ENCODE measurements at regions not wholly inside any gene's neighbourhood (a gene's known extent, or its start where the extent isn't known, plus 50 kb on each side); places are given as distances from the start of the nearest gene placed in this dataset.
"Not testable (repeated sequence)": the region's sequence is repeated elsewhere in the genome, so short reads cannot be mapped to it uniquely, and the experiment has no call there.

DNA sequence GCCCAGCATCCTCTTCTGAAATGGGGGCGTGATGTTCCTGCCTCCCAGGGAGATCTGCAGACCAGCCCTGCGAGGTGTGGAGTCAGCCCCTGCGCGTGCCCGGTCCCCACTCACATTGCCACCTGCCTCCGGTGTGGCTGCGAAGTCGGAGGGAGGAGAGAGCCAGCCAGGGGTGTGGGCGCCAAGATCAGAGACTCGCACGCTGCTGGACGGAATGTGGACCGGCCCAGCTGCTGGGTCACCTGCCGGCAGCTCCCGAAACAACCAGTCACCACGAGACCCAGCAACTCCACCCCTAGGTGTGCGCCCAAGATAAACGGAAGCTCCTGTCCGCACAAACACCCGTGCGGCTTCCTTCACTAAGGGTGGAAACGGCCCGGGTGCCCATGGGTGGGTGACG, 51.1 kb upstream of the EGFL7 start:
- intact Hi-C loops (cut with DNase I), result loop anchor here (10.0 kb wide), 1 partner anchor 67 kb away; the partner anchor contains the start of gene NOTCH1
- DNase-seq, result no peak

DNA sequence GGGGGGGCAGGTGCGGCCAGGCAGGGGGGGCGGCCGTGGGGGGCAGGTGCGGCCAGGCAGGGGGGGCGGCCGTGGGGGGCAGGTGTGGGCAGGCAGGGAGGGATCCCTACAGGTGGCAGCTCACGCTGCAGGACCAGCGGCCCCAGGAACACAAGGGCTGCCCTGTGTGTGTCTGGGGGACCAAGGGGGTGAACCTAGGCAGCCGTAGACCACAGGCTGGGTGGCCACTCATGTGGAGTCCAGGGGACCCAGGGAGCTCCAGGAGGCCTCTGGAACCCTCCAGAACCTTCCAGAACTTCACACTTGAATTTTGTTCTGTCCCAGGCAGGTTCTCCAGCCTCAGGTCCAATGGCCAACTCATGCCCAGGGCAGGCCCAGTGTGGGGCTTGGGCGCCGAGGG, 51.6 kb upstream of the EGFL7 start:
- no peak for DNase-seq
- intact Hi-C loops (cut with DNase I), result loop anchor here (10.0 kb wide), 1 partner anchor 66 kb away; the partner anchor contains the start of gene NOTCH1

DNA sequence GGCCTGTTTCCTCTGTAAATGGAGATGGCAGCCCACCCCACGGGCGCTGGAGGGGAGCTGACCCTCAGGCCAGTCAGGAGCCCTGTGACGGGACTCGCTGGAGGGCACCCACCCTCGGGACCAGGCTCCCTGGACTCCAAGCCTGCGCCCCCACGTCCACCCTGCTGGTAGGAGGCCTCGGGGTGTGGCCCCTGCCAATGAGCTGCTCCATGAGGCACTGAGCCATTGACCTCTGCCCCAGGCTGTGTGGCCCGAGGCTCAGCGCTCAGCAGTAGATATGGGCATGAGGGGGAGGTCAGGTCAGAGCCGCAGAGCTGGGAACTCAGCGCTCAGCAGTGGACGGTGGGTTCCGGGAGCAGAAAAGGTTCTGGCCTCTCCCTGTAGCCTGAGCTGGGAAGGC, 52.3 kb upstream of the EGFL7 start:
- intact Hi-C loops (cut with DNase I), result loop anchor here (10.0 kb wide), 1 partner anchor 66 kb away; the partner anchor contains the start of gene NOTCH1
- DNase-seq, result no peak

DNA sequence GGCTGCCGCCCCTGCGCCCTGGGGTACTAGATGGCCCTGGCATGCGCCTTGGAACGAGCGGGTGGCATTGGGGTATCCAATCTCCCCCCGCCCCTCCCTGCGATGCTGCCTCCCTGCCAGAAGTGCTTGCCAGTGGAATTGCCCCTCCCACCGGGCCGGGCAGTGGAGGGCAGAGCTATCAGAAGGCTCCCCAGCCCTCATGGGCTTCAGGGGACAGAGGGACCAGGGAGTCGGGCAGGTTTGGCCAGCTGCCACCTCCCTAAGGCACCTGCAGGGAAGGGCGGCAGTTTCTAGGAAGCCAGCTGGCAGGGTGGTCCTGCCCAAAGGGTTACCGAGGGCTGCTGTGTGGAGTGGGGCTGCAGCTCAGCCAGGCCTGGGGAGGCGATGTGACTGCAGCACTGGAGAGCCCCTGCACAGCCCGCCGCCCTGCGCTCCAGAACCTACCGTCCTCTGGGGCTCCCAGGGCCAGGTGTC, 52.8 kb upstream of the EGFL7 start:
- intact Hi-C loops (cut with DNase I), result loop anchor here (10.0 kb wide), 1 partner anchor 65 kb away; the partner anchor contains the start of gene NOTCH1

DNA sequence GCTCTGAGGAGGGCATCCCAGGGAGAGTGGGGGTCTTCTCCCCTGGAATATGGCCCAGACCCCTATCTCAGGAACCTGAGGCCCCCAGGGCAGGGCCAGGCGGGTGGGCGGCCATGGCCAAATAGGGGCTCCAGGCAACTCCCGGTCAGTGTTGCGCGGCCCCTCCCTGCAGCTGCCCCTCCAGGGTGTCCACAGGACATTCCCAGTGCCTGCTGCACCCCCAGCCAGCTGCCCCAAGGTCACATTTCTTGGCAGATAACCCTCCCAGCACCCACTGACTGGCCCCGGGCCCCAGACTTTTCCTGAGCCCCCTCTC, 53.6 kb upstream of the EGFL7 start:
- DNase-seq, result no peak
- intact Hi-C loops (cut with DNase I), result no loop called here

More for the DNA sequence above, 52.8 kb upstream of the EGFL7 start:
- DNase-seq, result no peak

DNA sequence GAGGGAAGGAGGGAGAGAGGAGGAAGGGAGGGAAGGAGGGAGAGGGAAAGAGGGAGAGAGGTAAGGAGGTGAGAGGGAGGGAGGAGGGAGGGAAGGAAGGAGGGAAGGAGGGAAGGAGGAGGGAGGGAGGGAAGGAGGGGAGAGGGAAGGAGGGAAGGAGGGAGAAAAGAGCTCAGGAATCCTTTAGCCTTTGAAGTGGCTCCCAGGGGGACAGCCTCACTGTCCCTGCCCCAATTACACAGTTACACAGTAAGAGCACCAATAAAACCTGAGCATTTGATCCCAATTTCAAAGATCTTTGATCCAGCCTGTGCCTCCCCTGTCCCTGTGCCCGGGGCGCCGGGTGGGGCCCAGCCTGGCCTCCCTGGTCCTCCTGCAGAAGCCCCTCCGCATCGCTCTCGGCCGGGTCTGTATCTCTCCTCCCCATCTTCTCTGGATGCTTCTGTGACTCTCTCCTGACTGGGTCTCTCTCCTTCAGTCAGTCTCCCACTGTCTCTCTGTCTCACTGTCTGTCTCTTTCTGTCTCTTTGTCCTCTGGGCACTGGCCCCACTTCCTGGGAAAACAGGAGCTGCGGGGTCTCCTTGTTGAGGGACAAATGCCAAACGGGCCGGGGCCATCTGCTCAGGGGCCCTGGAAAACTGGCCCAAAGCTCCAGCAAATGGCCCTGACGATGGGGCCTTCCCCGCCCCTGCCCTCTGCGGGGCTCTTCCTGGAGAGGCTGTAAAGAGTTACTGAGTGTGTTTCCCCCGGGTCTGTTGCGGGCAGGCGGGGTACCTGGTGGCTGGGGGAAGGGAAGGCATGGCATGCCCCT, 54.2 kb upstream of the EGFL7 start:
- intact Hi-C loops (cut with DNase I), result no loop called here
- no peak for DNase-seq

DNA sequence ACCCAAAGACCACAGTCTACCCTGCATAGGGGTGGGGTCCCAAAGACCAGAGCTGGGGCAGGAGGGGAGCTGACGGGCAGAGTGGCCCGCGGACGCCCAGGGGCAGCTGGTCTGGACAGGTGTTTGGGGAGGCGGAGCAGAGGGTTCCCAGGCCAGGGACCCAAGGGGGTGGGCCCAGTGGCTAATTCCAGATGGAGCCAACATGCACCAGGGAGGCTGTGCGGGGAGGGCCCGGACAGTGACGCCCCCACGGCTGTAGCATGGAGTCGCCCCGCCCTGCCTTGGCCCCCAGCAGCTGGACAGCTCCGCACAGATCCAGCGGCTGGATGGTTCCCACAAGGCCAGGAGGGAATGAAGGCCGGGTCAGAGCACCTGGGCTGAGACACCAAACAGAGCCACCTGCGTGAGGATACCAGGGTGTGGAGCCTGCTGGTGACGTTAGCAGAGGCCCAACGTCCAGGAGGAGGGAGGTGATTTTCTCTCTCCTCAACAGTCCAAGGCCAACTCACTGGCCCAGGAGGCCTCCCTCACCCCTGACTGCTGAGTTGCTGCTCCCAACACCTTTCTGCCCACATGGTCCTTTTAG, 55.3 kb upstream of the EGFL7 start:
- intact Hi-C loops (cut with DNase I), result no loop called here
- DNase-seq, result no peak

DNA sequence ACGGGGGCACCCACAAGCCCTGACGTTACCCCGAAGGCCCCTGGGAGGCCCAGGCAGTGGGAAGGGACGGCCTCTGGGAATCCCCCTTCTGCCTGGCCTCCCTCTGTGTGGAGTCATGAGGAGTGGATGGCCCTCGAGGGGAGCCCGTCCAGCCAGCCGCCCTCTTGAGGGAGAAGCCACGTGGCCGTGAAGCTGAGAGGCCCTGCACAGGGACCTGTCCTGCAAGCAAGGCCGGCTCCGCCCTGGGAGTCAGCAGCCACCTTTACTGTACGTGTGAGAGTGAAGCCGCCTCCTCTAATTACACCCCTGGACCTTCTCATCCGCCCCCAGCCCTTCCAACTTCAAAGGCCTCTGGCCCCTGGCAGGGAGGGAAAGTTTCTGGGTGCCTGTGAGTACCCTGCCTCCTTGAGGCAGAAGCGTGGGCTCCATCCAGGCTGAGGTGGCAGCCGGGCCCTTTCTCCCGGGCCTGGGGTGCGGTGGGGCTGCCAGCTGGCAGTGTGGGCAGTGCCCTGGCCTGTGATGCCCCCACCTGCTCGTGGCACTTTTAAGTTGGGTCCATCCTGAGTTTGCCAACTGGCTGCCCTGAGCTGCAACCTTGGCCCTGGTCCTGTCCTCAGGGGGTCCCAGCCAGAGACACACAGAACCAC, 55.9 kb upstream of the EGFL7 start:
- DNase-seq, result no peak
- intact Hi-C loops (cut with DNase I), result no loop called here

DNA sequence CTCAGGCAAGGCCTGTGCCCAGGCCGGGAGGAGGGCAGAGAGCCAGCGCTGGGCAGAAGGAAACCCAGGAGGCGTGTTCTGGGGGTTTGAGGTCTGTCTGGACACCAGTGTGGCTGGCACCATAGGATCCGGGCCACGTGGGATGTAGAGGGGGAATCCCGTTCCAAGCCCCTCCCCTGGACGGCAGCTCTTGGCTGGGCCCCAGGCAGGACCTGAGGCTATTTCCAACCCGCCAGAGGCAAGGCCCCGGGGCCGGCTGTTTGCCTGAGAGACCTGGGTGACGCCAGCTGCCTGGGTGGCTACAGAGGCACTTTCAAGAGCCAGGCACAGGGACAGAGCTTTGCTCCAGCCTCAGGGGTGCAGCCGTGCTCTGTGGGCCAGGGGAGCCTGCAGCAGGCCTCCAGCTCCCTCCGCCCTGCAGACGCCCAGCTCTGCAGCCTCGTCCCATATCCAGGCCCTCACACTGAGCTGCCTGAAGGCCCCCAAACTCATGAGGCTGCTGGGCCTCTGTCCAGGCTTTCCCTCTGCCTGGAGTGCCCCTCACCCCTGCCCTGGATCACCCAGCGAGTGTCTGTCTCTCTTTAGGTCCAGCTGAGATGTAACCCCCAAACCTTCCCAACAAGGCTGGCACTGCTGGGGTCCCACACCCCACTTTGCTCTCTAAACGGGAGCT, 56.6 kb upstream of the EGFL7 start:
- DNase-seq, result peak in 3 of 10 donors; percentile 38 to 52 (median 51)
- intact Hi-C loops (cut with DNase I), result no loop called here

DNA sequence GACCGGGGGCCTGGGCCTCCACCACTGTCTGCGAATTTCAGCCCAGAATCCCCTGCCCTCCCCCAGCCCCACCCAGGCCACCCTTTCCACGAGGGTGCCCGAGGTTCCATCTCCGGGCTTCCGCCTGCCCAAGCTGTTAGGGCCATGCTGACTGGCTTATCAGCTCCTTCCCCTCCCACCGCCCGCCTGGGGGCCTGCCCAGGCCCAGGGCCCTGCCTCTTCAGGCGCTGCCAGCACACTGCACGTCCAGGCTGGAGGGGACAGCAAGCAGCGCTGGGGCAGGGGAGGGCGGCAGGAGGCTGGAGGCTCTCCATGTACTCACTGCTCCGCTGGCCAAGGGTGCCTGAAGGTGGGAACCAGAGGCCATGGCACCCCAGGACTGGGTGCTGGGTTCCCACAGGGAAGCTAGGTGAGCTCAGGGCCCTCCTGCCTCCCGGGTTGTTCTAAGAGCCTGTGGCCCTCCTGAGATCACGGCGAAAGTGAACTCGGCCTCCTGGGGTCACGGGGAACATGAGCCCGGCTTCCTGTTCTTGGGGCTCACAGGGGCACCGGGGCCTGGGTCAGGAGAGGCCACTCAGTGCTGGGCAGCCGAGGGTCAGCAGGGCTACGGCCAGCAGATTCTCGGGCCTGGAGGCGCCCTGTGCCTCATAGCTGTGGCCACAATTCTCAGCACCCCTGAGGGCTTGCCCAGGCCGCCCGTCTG, 57.7 kb upstream of the EGFL7 start:
- no peak for DNase-seq
- intact Hi-C loops (cut with DNase I), result no loop called here

DNA sequence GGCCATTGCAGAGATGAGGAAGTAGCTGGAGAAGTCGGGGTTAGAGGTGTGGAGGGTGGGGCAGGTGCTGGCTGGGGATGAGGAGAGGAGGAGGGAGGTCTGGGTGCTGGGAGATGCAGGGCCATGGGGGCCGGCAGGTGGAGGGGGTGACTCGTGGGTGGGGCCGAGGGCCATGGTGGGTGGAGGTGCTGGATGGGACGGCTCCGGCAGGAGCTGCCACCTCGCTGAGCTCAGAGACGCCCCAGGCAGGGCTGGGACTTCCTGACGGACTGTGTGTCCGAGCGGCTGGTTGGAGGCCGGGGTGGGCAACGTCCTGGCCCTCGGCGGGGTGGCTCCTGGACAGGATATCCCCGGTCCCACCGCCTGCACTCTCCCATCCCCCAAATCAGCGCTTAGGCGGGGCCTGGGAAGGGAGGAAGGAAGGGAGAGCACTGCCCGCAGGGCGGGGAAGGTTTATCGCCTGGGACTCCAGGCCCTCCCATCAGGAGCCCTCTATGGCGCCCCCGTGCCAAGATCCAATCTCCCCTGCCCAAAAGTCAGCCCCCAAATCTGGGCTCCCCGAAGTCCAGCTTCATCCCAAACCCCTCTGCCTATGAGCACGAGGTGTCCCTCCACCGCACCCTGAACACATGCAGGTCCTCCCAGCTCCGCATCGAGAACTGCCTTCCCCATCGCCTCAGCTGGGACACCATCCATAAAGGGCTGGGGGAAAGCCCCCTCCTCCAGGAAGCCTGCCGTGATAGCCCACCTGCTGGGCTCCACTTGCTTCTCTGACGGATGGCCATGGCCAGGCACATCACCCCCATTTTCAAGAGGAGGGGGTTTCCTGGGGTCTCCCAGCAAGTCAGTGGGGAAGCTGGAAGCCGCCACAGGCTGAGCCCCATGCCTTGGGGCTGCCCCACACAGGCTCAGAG, 58.3 kb upstream of the NOTCH1 start:
- intact Hi-C loops (cut with DNase I), result no loop called here

DNA sequence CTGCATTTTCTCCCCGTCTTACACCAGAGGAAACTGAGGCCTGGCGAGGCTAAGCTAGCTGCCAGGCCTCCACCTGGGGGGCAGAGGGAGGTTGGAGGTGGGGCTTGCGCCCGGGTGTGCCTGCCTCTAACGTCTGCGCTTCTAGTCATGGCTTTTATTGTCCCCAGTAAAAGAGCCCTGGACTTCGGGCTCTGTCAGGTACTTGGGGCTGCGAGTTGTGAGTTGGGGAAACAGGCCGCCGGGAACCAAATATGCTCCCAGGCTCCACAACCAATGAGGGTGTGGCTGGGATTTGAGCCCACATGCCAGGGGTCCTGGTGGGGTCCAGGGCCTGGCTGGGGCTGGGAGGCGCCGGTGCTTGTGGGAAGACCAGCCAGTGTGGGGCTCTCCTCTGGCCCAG, 57.4 kb upstream of the NOTCH1 start:
- intact Hi-C loops (cut with DNase I), result no loop called here
- DNase-seq, result no peak

More for the DNA sequence above, 58.3 kb upstream of the NOTCH1 start:
- no peak for DNase-seq

DNA sequence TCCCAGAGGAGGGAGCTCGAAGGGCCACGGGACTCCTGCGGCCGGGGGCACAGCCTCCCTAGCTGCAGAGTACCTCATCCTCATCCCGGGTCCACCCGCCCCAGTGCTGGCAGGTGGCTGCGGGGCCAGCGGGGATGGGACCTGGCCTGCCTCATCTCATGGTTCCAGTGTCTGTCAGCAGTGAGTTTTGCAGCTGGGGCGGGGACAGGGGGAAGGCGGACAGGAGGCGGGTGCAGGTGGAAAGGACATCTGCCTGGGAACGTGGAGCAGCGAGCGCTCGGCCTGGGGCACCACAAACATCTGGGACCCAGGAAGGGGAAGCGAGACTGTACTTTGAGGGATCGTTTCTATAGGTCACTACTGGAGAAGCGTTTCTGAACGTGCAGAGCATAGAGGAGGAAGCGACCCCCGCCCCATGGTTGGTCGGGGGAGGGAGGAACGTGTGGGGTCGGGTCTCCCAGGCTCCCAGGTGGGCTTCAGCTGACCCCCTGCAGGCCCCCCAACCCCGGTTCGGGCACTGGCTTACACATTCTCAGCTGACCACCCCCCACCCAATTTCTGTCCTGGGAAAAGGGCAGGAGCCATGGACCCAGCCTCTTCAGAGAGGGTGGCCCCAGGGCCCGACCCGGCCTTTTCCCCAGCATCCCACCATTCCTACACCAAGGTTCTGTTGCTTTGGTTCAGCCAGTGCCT, 56.5 kb upstream of the NOTCH1 start:
- intact Hi-C loops (cut with DNase I), result no loop called here
- no peak for DNase-seq

DNA sequence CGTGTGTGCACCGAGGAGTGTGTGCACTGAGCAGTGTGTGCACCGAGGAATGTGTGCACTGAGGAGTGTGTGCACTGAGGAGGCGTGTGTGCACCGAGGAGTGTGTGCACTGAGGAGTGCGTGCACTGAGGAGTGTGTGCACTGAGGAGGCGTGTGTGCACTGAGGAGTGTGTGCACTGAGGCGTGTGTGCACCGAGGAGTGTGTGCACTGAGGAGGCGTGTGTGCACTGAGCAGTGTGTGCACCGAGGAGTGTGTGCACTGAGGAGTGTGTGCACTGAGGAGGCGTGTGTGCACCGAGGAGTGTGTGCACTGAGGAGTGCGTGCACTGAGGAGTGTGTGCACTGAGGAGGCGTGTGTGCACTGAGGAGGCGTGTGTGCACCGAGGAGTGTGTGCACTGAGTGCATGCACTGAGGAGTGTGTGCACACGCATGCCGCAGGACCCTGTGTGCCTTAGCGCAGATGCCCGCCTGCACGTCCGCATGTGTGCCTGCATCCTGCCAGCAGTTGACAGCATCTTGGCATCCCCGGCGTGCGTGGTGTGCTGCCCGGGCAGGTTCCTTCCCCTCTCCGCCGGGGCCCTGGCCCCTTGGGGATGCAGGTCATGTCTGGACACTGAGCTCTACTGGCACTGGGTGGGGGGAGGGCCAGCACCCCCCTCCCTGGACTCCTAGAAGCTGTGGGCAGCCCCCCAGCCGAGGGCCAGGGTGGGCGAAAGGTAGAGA, 55.6 kb upstream of the NOTCH1 start:
- DNase-seq; intact Hi-C loops (cut with DNase I): not testable (repeated sequence)

DNA sequence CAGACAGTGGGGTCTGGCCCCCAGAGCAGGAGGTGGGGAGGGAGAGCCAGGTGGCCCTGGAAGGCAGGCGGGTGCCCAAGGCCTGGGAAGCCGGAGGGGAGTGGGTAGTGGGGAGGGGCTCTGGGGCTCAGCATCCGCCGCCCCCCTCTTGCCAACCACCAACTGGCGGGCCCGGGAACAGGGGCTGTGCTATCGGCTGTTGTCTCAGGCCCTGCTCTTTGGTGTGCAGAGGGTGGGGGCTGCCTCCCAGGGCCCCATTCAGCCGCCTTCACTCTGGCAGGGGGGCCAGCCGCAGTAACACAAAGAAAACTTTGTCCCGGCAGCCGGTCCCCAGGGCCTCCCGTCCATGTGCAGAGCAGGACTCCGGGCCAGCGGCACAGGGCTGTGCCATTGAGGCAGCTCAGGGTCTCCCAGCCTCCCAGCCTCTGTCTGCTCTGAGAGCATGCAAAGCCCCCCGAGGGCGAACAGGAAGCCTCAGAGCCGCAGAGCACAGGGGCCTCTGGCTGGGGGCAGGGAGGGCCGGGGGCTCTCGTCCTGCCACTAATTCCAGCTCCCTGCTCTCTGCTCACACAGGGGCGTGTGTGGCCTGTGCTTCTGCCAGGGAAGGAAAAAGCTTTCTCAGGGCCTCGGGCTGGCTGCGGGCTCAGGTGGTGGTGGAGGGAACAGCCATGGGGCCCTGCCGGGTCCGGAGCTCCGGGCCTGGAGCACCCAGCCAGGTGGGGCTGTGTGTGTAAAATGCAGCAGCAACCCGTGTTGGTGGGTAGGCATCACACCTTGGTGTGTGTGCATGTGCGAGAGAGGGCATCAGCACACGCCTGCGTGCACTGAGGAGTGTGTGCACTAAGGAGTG, 54.2 kb upstream of the NOTCH1 start:
- peak; percentile 64 to 97 (median 76) for DNase-seq
- intact Hi-C loops (cut with DNase I), result no loop called here

DNA sequence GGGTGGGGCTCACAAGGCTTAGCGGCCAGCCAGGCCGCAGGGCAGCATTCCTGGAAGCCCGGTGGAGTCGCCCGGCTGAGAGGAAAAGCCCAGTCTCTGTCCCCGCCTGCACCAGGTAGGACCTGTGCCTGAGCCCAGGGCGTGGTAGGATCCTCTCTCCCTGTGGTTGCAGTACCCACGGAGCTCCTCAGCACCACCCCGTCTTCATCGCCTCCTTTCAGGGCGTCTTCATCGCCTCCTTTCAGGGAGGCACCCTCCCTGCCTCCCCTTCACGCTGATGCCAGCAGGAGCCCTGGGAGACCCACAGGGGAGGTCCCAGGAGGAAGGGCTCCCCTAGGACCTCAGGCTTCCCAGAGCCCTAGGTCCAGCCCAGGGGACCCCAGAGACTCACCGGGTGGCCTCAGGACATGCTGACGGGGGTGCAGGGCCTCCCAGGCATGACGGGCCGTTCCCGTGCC, 53.3 kb upstream of the NOTCH1 start:
- DNase-seq, result no peak
- intact Hi-C loops (cut with DNase I), result no loop called here
